Tibial nerve (tissue), 4 donors: ENCODE measurements at regions not wholly inside any gene's neighbourhood (a gene's known extent, or its start where the extent isn't known, plus 50 kb on each side); places are given as distances from the start of the nearest gene placed in this dataset.

Experiments
- CTCF ChIP-seq, 5 experiments: fragments of 200-600 bp in 3 of 5; fragments of 450-650 bp in 2 of 5; sonication (generic) in 3 of 5; IDR thresholded peaks; one replicate each; pipeline ENCODE4 v1.5.1; 2016 to 2019; ENCODE audit warnings: antibody characterized with exemption in 5 of 5, mild to moderate bottlenecking in 3 of 5, moderate library complexity in 2 of 5
- EP300 ChIP-seq, 2 donors: sonication (generic); formaldehyde crosslinking; IDR thresholded peaks; one replicate each; pipeline ENCODE4 v1.6.1; 2017; ENCODE audit warnings: antibody characterized with exemption in 2 of 2, mild to moderate bottlenecking in 1 of 2
- POLR2A ChIP-seq, 2 donors: fragments of 450-650 bp; IDR thresholded peaks; one replicate each; pipeline ENCODE4 v1.6.1; 2017; ENCODE audit warnings: antibody characterized with exemption in 2 of 2, mild to moderate bottlenecking in 2 of 2, moderate library complexity in 2 of 2

- TF ChIP-seq CTCF (IDR thresholded peaks at IDR 0.05) (no peak), POLR2A (IDR thresholded peaks at IDR 0.05) (no peak), EP300 (IDR thresholded peaks at IDR 0.05) (no peak)
Observed at GRCh38 chr18:45203677-45204076, 411.6 kb upstream of the SLC14A2 start.
